ENCODE measurements at regions not wholly inside any gene's neighbourhood (a gene's known extent, or its start where the extent isn't known, plus 50 kb on each side); places are given as distances from the start of the nearest gene placed in this dataset.

GRCh38 chr13:75915066-75915465 is 278.9 kb downstream of the LMO7 start:
- Histone ChIP-seq H3K9me3 (ENCODE audit: control insufficient read depth, insufficient read depth, low read depth, low read length) (no peaks in the 10 kb centered on the region), H3K4me2 (ENCODE audit: extremely low read depth, insufficient read depth, low read length) (no peak overlapping the region), H3K36me3 (ENCODE audit: control insufficient read depth, insufficient read depth, low read length) (no peaks in the 10 kb centered on the region), H3K4me3 (replicated peaks in 1 of 4; ENCODE audit: control extremely low read depth in 1 of 4, insufficient read depth in 1 of 4, low read depth in 3 of 4, low read length in 4 of 4) (no peak overlapping the region), H2AFZ (ENCODE audit: low read length) (no peak overlapping the region), H4K20me1 (ENCODE audit: control insufficient read depth, extremely low read depth, insufficient read depth, low read length) (no peaks in the 10 kb centered on the region), H3K27ac (ENCODE audit: insufficient read depth, low read length) (no peak overlapping the region), H3K79me2 (ENCODE audit: control insufficient read depth, insufficient read depth, low read length) (no peaks in the 10 kb centered on the region), H3K4me1 (ENCODE audit: control insufficient read depth, extremely low read depth, insufficient read depth, low read length) (no peaks in the 10 kb centered on the region), H3K9ac (ENCODE audit: insufficient read depth, low read length) (no peak overlapping the region), H3K27me3 (ENCODE audit: control insufficient read depth, insufficient read depth, low read length) (no peaks in the 10 kb centered on the region)
- TF ChIP-seq EZH2 (IDR thresholded peaks at IDR 0.05; ENCODE audit: low read length, missing control alignments), result no peak
- TF ChIP-seq CTCF (conservative IDR thresholded peaks at IDR 0.05 in 1 of 2, IDR thresholded peaks at IDR 0.05 in 1 of 2; ENCODE audit: low read depth in 1 of 2, low read length in 2 of 2), result no peak
- DNase-seq (ENCODE audit: low read depth in 2 of 2), result no peak

- no peak overlapping the region for H3K9ac ChIP-seq (ENCODE audit: insufficient read depth, low read length)
- H3K27me3 ChIP-seq (ENCODE audit: control insufficient read depth, insufficient read depth, low read length), result no peaks in the 10 kb centered on the region
- no peaks in the 10 kb centered on the region for H3K9me3 ChIP-seq (ENCODE audit: control insufficient read depth, insufficient read depth, low read depth, low read length)
- DNase-seq (ENCODE audit: low read depth in 2 of 2), result no peak
- no peak overlapping the region for H3K4me2 ChIP-seq (ENCODE audit: extremely low read depth, insufficient read depth, low read length)
- no peaks in the 10 kb centered on the region for H3K79me2 ChIP-seq (ENCODE audit: control insufficient read depth, insufficient read depth, low read length)
- no peaks in the 10 kb centered on the region for H4K20me1 ChIP-seq (ENCODE audit: control insufficient read depth, extremely low read depth, insufficient read depth, low read length)
- no peak for TF ChIP-seq EZH2 (IDR thresholded peaks at IDR 0.05; ENCODE audit: low read length, missing control alignments)
- no peak for TF ChIP-seq CTCF (conservative IDR thresholded peaks at IDR 0.05 in 1 of 2, IDR thresholded peaks at IDR 0.05 in 1 of 2; ENCODE audit: low read depth in 1 of 2, low read length in 2 of 2)
- no peak overlapping the region for H3K27ac ChIP-seq (ENCODE audit: insufficient read depth, low read length)
- no peak overlapping the region for H2AFZ ChIP-seq (ENCODE audit: low read length)
- H3K4me3 ChIP-seq (replicated peaks in 1 of 4; ENCODE audit: control extremely low read depth in 1 of 4, insufficient read depth in 1 of 4, low read depth in 3 of 4, low read length in 4 of 4), result no peak overlapping the region
- H3K4me1 ChIP-seq (ENCODE audit: control insufficient read depth, extremely low read depth, insufficient read depth, low read length), result no peaks in the 10 kb centered on the region
- no peaks in the 10 kb centered on the region for H3K36me3 ChIP-seq (ENCODE audit: control insufficient read depth, insufficient read depth, low read length)
Observed at GRCh38 chr13:75913925-75914324, 277.8 kb downstream of the LMO7 start.

- Histone ChIP-seq H3K27me3 (ENCODE audit: control insufficient read depth, insufficient read depth, low read length) (no peaks in the 10 kb centered on the region), H3K4me2 (ENCODE audit: extremely low read depth, insufficient read depth, low read length) (no peak overlapping the region), H3K4me1 (ENCODE audit: control insufficient read depth, extremely low read depth, insufficient read depth, low read length) (no peaks in the 10 kb centered on the region), H3K9ac (ENCODE audit: insufficient read depth, low read length) (no peak overlapping the region), H3K9me3 (ENCODE audit: control insufficient read depth, insufficient read depth, low read depth, low read length) (no peaks in the 10 kb centered on the region), H3K36me3 (ENCODE audit: control insufficient read depth, insufficient read depth, low read length) (no peaks in the 10 kb centered on the region), H2AFZ (ENCODE audit: low read length) (no peak overlapping the region), H3K4me3 (replicated peaks in 1 of 4; ENCODE audit: control extremely low read depth in 1 of 4, insufficient read depth in 1 of 4, low read depth in 3 of 4, low read length in 4 of 4) (no peak overlapping the region), H4K20me1 (ENCODE audit: control insufficient read depth, extremely low read depth, insufficient read depth, low read length) (no peaks in the 10 kb centered on the region), H3K27ac (ENCODE audit: insufficient read depth, low read length) (no peak overlapping the region), H3K79me2 (ENCODE audit: control insufficient read depth, insufficient read depth, low read length) (no peaks in the 10 kb centered on the region)
- DNase-seq (ENCODE audit: low read depth in 2 of 2), result no peak
- TF ChIP-seq EZH2 (IDR thresholded peaks at IDR 0.05; ENCODE audit: low read length, missing control alignments) (no peak), CTCF (conservative IDR thresholded peaks at IDR 0.05 in 1 of 2, IDR thresholded peaks at IDR 0.05 in 1 of 2; ENCODE audit: low read depth in 1 of 2, low read length in 2 of 2) (no peak)
Observed at GRCh38 chr13:75910591-75910990, 274.5 kb downstream of the LMO7 start.

All from fibroblast of lung (primary cell).